ENCODE measurements at regions not wholly inside any gene's neighbourhood (a gene's known extent, or its start where the extent isn't known, plus 50 kb on each side); places are given as distances from the start of the nearest gene placed in this dataset.
"Not testable (repeated sequence)": the region's sequence is repeated elsewhere in the genome, so short reads cannot be mapped to it uniquely, and the experiment has no call there.

GRCh38 chr18:56443166-56443907 lies 195.1 kb downstream of the TXNL1 start:
- DNase-seq (ENCODE audit: low read depth in 2 of 2): no peak

GRCh38 chr18:56438480-56438879 lies 199.9 kb downstream of the TXNL1 start:
- DNase-seq (ENCODE audit: low read depth in 2 of 2): not testable (repeated sequence)

- no peak for DNase-seq (ENCODE audit: low read depth in 2 of 2)
Observed at GRCh38 chr18:56436651-56437050, 201.7 kb downstream of the TXNL1 start.

GRCh38 chr18:56433919-56434318 lies 204.5 kb downstream of the TXNL1 start:
- DNase-seq (ENCODE audit: low read depth in 2 of 2): no peak

- DNase-seq (ENCODE audit: low read depth in 2 of 2): no peak
Observed at GRCh38 chr18:56431551-56431950, 206.8 kb downstream of the TXNL1 start.

- DNase-seq (ENCODE audit: low read depth in 2 of 2): no peak
Observed at GRCh38 chr18:56423626-56424025, 214.8 kb downstream of the TXNL1 start.

GRCh38 chr18:56421647-56422046 lies 216.7 kb downstream of the TXNL1 start:
- no peak for DNase-seq (ENCODE audit: low read depth in 2 of 2)

- DNase-seq (ENCODE audit: low read depth in 2 of 2): not testable (repeated sequence)
Observed at GRCh38 chr18:56420868-56421267, 217.5 kb downstream of the TXNL1 start.

GRCh38 chr18:56414357-56414756 lies 224.0 kb downstream of the TXNL1 start:
- no peak for DNase-seq (ENCODE audit: low read depth in 2 of 2)

- no peak for DNase-seq (ENCODE audit: low read depth in 2 of 2)
Observed at GRCh38 chr18:56413862-56414261, 224.5 kb downstream of the TXNL1 start.

- DNase-seq (ENCODE audit: low read depth in 2 of 2): no peak
Observed at GRCh38 chr18:56412951-56413350, 225.4 kb downstream of the TXNL1 start.

- DNase-seq (ENCODE audit: low read depth in 2 of 2): no peak
Observed at GRCh38 chr18:56409736-56410135, 228.7 kb downstream of the TXNL1 start.

- no peak for DNase-seq (ENCODE audit: low read depth in 2 of 2)
Observed at GRCh38 chr18:56407646-56408180, 230.7 kb downstream of the TXNL1 start.

GRCh38 chr18:56402872-56403516 lies 235.4 kb downstream of the TXNL1 start:
- no peak for DNase-seq (ENCODE audit: low read depth in 2 of 2)

GRCh38 chr18:56393870-56394269 lies 244.5 kb downstream of the TXNL1 start:
- DNase-seq (ENCODE audit: low read depth in 2 of 2): no peak

GRCh38 chr18:56391931-56392590 lies 246.3 kb downstream of the TXNL1 start:
- DNase-seq (ENCODE audit: low read depth in 2 of 2): no peak

GRCh38 chr18:56390626-56391025 lies 247.8 kb downstream of the TXNL1 start:
- DNase-seq (ENCODE audit: low read depth in 2 of 2): no peak

- no peak for DNase-seq (ENCODE audit: low read depth in 2 of 2)
Observed at GRCh38 chr18:56389190-56389589, 249.2 kb downstream of the TXNL1 start.

GRCh38 chr18:56388571-56388970 lies 249.8 kb downstream of the TXNL1 start:
- DNase-seq (ENCODE audit: low read depth in 2 of 2): no peak

- DNase-seq (ENCODE audit: low read depth in 2 of 2): no peak
Observed at GRCh38 chr18:56386856-56387255, 251.5 kb downstream of the TXNL1 start.

GRCh38 chr18:56383349-56383748 lies 255.0 kb downstream of the TXNL1 start:
- DNase-seq (ENCODE audit: low read depth in 2 of 2): no peak

GRCh38 chr18:56382541-56382940 lies 255.9 kb downstream of the TXNL1 start:
- DNase-seq (ENCODE audit: low read depth in 2 of 2): no peak

- DNase-seq (ENCODE audit: low read depth in 2 of 2): no peak
Observed at GRCh38 chr18:56381196-56381595, 257.2 kb downstream of the TXNL1 start.

Measured in stimulated activated CD8-positive, alpha-beta memory T cell treated with anti-CD3 and anti-CD28 coated beads, Interleukin-15, amount 100 ng/mL, for 48 hours (primary cell).